GM12892 (cell line): ENCODE measurements at regions not wholly inside any gene's neighbourhood (a gene's known extent, or its start where the extent isn't known, plus 50 kb on each side); places are given as distances from the start of the nearest gene placed in this dataset.

Experiments used
- DNase-seq: peaks from one replicate; pipeline ENCODE4 v3.0.0; 2011; ENCODE audit not compliant: insufficient read length
- FAIRE-seq: peaks from 2 replicates; lab custom pipeline; 2011; peaks lifted over from hg19 to GRCh38; lab: Jason Lieb, UNC
- POLR2A ChIP-seq: IDR thresholded peaks from 2 replicates; pipeline ENCODE4 v1.6.1; 2011; ENCODE audit warnings: low read depth, low read length, control low read depth
- POLR2AphosphoS5 ChIP-seq: IDR thresholded peaks from 2 replicates; pipeline ENCODE4 v1.6.1; 2011; ENCODE audit warnings: low read depth, low read length, control low read depth
- TAF1 ChIP-seq: IDR thresholded peaks from 2 replicates; pipeline ENCODE4 v1.6.1; 2011; ENCODE audit warnings: low read depth, mild to moderate bottlenecking, control low read depth, low read length, borderline replicate concordance

DNA sequence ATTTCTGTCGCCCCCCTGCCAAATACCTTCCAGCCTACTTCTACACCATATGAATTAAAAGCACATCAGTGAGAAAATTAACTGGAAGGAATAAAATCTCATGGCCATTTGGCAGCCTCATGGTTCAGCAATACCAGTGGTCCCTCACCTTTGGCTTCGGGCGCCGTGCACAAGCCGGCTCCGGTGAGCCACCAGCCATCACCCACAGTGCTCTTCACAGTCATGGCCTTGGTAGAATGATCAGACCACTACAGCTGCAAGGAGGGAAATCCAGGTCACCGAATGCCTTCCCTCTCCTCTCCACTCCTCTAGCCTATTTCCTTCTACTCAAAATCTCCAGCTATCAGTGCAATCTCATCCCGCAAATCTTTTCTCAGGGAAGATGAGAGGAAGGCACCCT lies 239.1 kb downstream of the C1D start:
- FAIRE-seq (no peak), DNase-seq (no peak)
- no peak for TF ChIP-seq POLR2AphosphoS5
- no peak for TF ChIP-seq TAF1
- no peak for TF ChIP-seq POLR2A

DNA sequence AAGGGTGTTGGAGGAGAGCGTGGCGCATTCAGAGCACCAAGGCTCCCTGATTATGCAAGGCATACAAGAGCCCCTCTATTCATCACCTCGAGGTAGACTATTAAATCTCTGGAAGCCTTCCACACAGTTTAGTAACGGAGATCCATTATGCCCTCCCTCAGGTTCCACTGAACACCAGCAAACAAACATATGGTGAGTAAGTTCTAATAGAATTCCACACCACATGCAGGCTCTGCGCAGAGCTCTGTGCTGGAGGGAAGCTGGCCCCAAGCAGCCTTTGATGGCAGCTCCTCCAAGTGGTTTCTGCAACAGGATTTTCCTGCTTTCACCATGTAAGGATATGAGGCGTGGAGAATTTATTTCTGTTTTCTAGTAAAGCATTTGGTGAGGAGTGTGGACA lies 238.6 kb downstream of the C1D start:
- TF ChIP-seq POLR2AphosphoS5, result no peak
- no peak for TF ChIP-seq TAF1
- no peak for TF ChIP-seq POLR2A
- FAIRE-seq (no peak), DNase-seq (no peak)

DNA sequence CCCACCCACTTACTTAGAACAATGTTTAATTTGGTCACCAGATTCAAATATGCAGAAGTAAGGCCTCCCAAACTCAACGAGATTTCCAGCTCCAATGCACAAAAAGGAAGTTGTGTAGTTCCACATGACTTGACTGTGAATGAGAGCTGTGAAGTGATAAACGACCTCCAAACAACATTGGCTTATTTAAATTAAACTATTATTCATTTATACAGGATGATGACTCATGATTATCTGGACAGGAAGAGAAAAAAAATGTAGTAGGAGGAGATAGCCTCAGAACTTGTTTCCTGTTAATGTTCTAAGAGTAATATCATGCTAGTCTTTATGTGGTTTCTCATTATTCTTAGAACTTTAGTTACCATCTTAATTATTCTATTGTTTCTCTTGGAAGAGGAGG lies 237.3 kb downstream of the C1D start:
- FAIRE-seq (no peak), DNase-seq (no peak)
- TF ChIP-seq POLR2A, result no peak
- no peak for TF ChIP-seq TAF1
- no peak for TF ChIP-seq POLR2AphosphoS5

DNA sequence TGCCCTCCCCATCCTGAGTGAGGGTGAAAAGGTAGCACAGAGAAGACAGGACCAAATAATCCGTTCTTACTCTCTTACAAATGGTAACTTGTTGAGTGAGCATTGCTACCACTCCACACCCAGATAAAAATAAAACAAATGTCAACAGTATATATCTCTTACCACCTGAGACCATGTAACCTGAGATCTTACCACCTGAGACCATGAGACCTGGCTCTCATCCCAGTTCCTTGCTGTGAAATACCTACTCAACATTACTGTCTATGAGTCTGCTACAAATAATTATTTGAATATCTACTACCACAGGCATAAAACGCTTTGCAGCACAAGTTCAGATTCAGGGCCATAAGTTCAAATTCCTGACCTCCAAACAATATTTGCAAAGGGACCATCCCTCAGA lies 234.7 kb downstream of the C1D start:
- no peak for FAIRE-seq
- no peak for DNase-seq
- TF ChIP-seq POLR2A (no peak), POLR2AphosphoS5 (no peak), TAF1 (no peak)

DNA sequence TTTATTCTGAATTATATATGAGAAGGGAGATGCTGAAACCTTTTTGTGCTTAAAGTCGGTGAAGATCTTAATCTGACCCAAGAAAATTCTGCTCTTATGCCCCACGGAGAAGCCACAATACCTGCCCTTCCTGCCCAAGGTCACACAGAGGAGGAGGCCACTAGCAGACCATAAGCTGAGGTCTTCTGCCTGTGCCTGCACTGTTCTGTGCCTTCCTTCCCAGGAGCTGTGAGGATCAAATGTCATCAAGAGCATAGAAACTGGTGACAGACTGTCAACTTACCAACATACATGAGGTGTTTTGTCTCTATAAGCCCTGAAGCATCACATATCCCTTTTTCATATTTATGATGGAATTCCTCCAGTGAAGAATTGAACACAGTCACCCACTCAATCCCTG lies 233.3 kb downstream of the C1D start:
- FAIRE-seq (no peak), DNase-seq (no peak)
- TF ChIP-seq TAF1 (no peak), POLR2A (no peak), POLR2AphosphoS5 (no peak)

DNA sequence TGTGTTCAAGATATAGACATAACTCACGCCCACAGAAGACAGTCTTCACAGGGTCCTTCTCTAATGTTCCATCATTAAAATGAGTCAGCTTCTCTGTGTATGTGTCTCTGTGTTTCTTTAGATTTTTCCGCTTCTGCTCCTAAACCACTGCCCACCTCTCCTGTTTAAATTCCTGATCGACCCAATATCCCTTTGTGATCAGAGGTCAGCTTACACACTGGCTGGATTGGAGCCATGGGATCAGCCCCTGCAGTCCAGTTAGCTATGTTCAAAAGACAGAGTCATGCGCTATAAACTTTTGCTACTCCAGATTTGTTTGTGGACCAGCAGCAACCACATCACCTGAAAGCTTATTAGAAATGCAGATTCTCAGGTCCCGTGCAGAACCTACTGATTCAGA lies 229.2 kb downstream of the C1D start:
- DNase-seq (no peak), FAIRE-seq (no peak)

DNA sequence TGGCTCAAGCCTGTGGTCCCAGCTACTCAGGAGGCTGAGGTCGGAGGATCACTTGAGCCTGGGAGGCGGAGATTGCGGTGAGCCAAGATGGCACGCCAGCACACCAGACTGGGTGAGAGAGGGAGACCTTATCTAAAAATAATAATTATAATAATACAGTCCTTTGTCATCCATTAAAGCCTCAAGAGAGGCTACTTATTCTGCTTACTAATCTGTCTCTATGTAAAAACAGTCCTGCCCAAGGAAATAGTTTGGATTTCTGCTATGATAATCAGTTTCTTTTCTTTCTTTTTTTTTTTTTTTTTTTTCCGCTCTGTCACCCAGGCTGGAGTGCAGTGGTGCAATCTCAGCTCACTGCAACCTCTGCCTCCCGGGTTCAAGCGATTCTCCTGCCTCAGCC lies 228.3 kb downstream of the C1D start:
- DNase-seq, result no peak
- no peak for TF ChIP-seq TAF1
- no peak for TF ChIP-seq POLR2A
- TF ChIP-seq POLR2AphosphoS5, result no peak
- no peak for FAIRE-seq

More for the DNA sequence above, 229.2 kb downstream of the C1D start:
- TF ChIP-seq POLR2AphosphoS5 (no peak), TAF1 (no peak), POLR2A (no peak)

DNA sequence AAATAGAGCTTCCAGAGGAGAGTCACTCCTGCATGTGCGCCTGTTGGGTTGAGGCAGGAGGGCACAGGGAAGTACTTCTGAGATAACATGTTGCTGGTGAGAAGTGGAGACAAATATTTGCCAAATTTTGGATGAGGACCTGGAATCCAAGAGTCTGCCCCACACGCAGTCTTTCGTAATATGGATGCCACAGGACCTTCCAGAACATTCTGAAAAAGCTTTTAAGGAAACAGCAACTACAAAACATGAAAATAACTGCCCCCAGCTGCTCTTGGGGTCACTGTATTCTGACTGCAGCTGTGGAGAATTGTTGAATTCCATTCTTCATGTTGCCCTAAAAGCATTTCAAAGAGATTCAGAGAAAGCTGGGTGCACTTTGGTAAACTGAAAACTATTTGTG lies 227.5 kb downstream of the C1D start:
- TF ChIP-seq POLR2AphosphoS5, result no peak
- no peak for TF ChIP-seq POLR2A
- no peak for TF ChIP-seq TAF1
- no peak for DNase-seq
- no peak for FAIRE-seq

DNA sequence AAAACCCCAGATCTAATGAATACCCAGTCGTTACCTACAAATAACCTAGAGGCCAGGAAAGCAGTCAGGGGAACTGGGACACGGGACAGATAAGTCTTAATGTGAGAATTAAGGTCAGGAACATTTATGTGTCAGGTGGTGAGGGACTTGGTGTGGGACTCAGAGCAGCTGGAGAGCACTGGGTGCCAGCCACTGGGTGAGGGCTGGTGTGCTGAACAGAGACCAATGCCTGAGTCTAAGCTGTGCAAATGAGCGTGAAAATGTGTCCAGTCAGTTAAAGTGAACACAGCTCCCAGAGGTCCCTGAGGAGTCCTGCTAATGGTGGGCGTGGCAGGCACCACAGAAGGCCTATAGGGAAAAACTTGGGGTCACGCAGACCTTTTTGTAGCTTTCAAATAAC lies 225.9 kb downstream of the C1D start:
- FAIRE-seq (no peak), DNase-seq (no peak)
- TF ChIP-seq TAF1 (no peak), POLR2A (no peak), POLR2AphosphoS5 (no peak)

DNA sequence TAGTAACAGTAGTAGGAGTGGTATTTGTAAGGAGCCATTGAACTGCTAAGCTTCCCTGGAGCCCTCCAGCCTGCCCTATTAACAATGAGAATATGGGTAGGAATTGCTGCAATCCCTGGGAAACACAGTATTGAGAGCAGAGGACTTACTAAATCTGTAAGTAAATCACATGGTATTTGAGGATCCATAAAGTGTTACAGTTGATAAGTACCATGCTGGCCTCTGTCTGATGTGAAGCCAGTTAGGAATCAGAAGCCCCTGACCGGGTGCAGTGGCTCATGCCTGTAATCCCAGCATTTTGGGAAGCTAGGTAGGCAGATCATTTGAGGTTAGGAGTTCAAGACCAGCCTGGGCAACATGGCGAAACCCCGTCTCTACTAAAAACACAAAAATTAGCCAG lies 224.6 kb downstream of the C1D start:
- FAIRE-seq (no peak), DNase-seq (no peak)
- no peak for TF ChIP-seq TAF1
- TF ChIP-seq POLR2AphosphoS5, result no peak
- TF ChIP-seq POLR2A, result no peak

DNA sequence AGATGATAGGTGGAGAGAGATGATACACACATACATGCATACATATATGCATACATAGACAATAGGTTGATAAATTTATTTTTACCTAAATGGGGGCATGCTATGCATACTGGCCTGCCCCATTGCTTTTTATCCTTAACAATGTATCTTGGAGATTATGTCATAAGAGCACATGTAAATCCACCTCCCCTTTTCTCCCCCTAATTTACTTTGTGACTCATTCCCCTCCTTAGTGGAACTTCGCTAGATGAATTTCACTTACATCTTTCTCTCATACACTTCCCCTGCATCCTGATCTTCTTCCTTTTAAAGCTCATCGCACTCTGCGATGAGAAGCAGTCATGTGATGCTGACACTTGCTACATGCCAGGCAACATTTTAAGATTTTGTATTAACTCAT lies 223.6 kb downstream of the C1D start:
- no peak for TF ChIP-seq TAF1
- no peak for TF ChIP-seq POLR2AphosphoS5
- no peak for TF ChIP-seq POLR2A
- FAIRE-seq (no peak), DNase-seq (no peak)

DNA sequence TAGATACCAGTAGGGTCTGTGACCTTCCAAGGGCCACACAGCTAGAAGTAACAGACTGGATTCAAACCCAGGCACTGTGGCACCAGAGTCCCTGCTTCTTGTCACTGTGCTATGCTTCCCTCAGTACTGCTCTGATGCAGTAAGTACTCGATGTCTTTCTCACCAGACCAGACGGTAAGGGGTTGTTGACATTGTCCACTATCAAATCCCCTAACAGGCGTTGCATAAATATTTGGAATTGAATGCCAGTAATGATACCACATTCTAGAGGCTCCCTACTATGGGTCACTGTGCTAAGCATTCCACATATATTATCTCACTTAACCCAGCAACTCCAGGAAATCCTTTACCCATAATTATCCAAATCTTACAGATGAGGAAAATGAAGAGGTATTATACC lies 223.1 kb downstream of the C1D start:
- FAIRE-seq (no peak), DNase-seq (no peak)
- TF ChIP-seq POLR2AphosphoS5, result no peak
- TF ChIP-seq TAF1, result no peak
- TF ChIP-seq POLR2A, result no peak
